ENCODE measurements at regions not wholly inside any gene's neighbourhood (a gene's known extent, or its start where the extent isn't known, plus 50 kb on each side); places are given as distances from the start of the nearest gene placed in this dataset.
A peak's percentile ranks its signal among the peaks of the same experiment; 100 is the strongest.

GRCh38 chr14:99050309-99050708 lies 221.7 kb downstream of the BCL11B start:
- WGBS (ENCODE audit: insufficient coverage, low lambda C conversion rate) = 89% methylated on average over 1 of the region's 1 CpG
- no peaks in the 10 kb centered on the region for H3K4me1 ChIP-seq (ENCODE audit: control insufficient read depth, insufficient read depth, low read length)
- DNase-seq = no peak
- no peaks in the 10 kb centered on the region for H3K9me3 ChIP-seq (ENCODE audit: control insufficient read depth, low read depth, low read length)
- no peak overlapping the region for H3K27ac ChIP-seq (ENCODE audit: low read length)
- H3K4me3 ChIP-seq (ENCODE audit: low read length) = no peak overlapping the region
- no peaks in the 10 kb centered on the region for H3K27me3 ChIP-seq (ENCODE audit: control insufficient read depth, insufficient read depth, low read length)
- no peaks in the 10 kb centered on the region for H3K36me3 ChIP-seq (ENCODE audit: control insufficient read depth, insufficient read depth, low read length)

- no peaks in the 10 kb centered on the region for H3K36me3 ChIP-seq (ENCODE audit: control insufficient read depth, insufficient read depth, low read length)
- no peak overlapping the region for H3K4me3 ChIP-seq (ENCODE audit: low read length)
- H3K9me3 ChIP-seq (ENCODE audit: control insufficient read depth, low read depth, low read length) = no peaks in the 10 kb centered on the region
- H3K4me1 ChIP-seq (ENCODE audit: control insufficient read depth, insufficient read depth, low read length) = no peaks in the 10 kb centered on the region
- no peaks in the 10 kb centered on the region for H3K27me3 ChIP-seq (ENCODE audit: control insufficient read depth, insufficient read depth, low read length)
- H3K27ac ChIP-seq (ENCODE audit: low read length) = no peak overlapping the region
- 94% methylated on average over 2 of the region's 2 CpGs for WGBS (ENCODE audit: insufficient coverage, low lambda C conversion rate)
- DNase-seq = no peak
Measured at GRCh38 chr14:99052467-99052866, 219.5 kb downstream of the BCL11B start.

GRCh38 chr14:99055019-99055418 lies 217.0 kb downstream of the BCL11B start:
- Histone ChIP-seq H3K27me3 (ENCODE audit: control insufficient read depth, insufficient read depth, low read length) (no peaks in the 10 kb centered on the region), H3K9me3 (ENCODE audit: control insufficient read depth, low read depth, low read length) (no peaks in the 10 kb centered on the region), H3K4me1 (ENCODE audit: control insufficient read depth, insufficient read depth, low read length) (no peaks in the 10 kb centered on the region), H3K36me3 (ENCODE audit: control insufficient read depth, insufficient read depth, low read length) (no peaks in the 10 kb centered on the region), H3K4me3 (ENCODE audit: low read length) (no peak overlapping the region), H3K27ac (ENCODE audit: low read length) (no peak overlapping the region)
- no peak for DNase-seq
- 100% methylated on average over 1 of the region's 4 CpGs for WGBS (ENCODE audit: insufficient coverage, low lambda C conversion rate)

GRCh38 chr14:99055816-99056215 lies 216.2 kb downstream of the BCL11B start:
- no peaks in the 10 kb centered on the region for H3K27me3 ChIP-seq (ENCODE audit: control insufficient read depth, insufficient read depth, low read length)
- H3K27ac ChIP-seq (ENCODE audit: low read length) = no peak overlapping the region
- H3K9me3 ChIP-seq (ENCODE audit: control insufficient read depth, low read depth, low read length) = no peaks in the 10 kb centered on the region
- H3K36me3 ChIP-seq (ENCODE audit: control insufficient read depth, insufficient read depth, low read length) = no peaks in the 10 kb centered on the region
- WGBS (ENCODE audit: insufficient coverage, low lambda C conversion rate) = no CpG with 5 or more reads among the region's 6 CpGs
- no peak for DNase-seq
- no peaks in the 10 kb centered on the region for H3K4me1 ChIP-seq (ENCODE audit: control insufficient read depth, insufficient read depth, low read length)
- no peak overlapping the region for H3K4me3 ChIP-seq (ENCODE audit: low read length)

GRCh38 chr14:99057576-99058083 lies 214.4 kb downstream of the BCL11B start:
- Histone ChIP-seq H3K27ac (ENCODE audit: low read length) (no peak overlapping the region), H3K4me1 (ENCODE audit: control insufficient read depth, insufficient read depth, low read length) (no peaks in the 10 kb centered on the region), H3K27me3 (ENCODE audit: control insufficient read depth, insufficient read depth, low read length) (no peaks in the 10 kb centered on the region), H3K9me3 (ENCODE audit: control insufficient read depth, low read depth, low read length) (no peaks in the 10 kb centered on the region), H3K4me3 (ENCODE audit: low read length) (no peak overlapping the region), H3K36me3 (ENCODE audit: control insufficient read depth, insufficient read depth, low read length) (no peaks in the 10 kb centered on the region)
- no CpG with 5 or more reads among the region's 5 CpGs for WGBS (ENCODE audit: insufficient coverage, low lambda C conversion rate)
- DNase-seq = no peak

- Histone ChIP-seq H3K4me3 (ENCODE audit: low read length) (no peak overlapping the region), H3K4me1 (ENCODE audit: control insufficient read depth, insufficient read depth, low read length) (no peaks in the 10 kb centered on the region), H3K36me3 (ENCODE audit: control insufficient read depth, insufficient read depth, low read length) (no peaks in the 10 kb centered on the region), H3K27me3 (ENCODE audit: control insufficient read depth, insufficient read depth, low read length) (no peaks in the 10 kb centered on the region), H3K27ac (ENCODE audit: low read length) (no peak overlapping the region), H3K9me3 (ENCODE audit: control insufficient read depth, low read depth, low read length) (no peaks in the 10 kb centered on the region)
- no CpG with 5 or more reads among the region's 8 CpGs for WGBS (ENCODE audit: insufficient coverage, low lambda C conversion rate)
- no peak for DNase-seq
Measured at GRCh38 chr14:99058542-99058941, 213.5 kb downstream of the BCL11B start.

- Histone ChIP-seq H3K9me3 (ENCODE audit: control insufficient read depth, low read depth, low read length) (peaks cover 7% of the 10 kb centered on the region), H3K27me3 (ENCODE audit: control insufficient read depth, insufficient read depth, low read length) (no peaks in the 10 kb centered on the region), H3K36me3 (ENCODE audit: control insufficient read depth, insufficient read depth, low read length) (no peaks in the 10 kb centered on the region), H3K4me3 (ENCODE audit: low read length) (no peak overlapping the region), H3K4me1 (ENCODE audit: control insufficient read depth, insufficient read depth, low read length) (peaks cover 3% of the 10 kb centered on the region), H3K27ac (ENCODE audit: low read length) (no peak overlapping the region)
- no CpG with 5 or more reads among the region's 10 CpGs for WGBS (ENCODE audit: insufficient coverage, low lambda C conversion rate)
- no peak for DNase-seq
Measured at GRCh38 chr14:99062216-99062615, 209.8 kb downstream of the BCL11B start.

GRCh38 chr14:99062772-99063418 lies 209.1 kb downstream of the BCL11B start:
- Histone ChIP-seq H3K9me3 (ENCODE audit: control insufficient read depth, low read depth, low read length) (peaks cover 11% of the 10 kb centered on the region), H3K27ac (ENCODE audit: low read length) (no peak overlapping the region), H3K27me3 (ENCODE audit: control insufficient read depth, insufficient read depth, low read length) (no peaks in the 10 kb centered on the region), H3K36me3 (ENCODE audit: control insufficient read depth, insufficient read depth, low read length) (no peaks in the 10 kb centered on the region), H3K4me3 (ENCODE audit: low read length) (no peak overlapping the region), H3K4me1 (ENCODE audit: control insufficient read depth, insufficient read depth, low read length) (peaks cover 3% of the 10 kb centered on the region)
- WGBS (ENCODE audit: insufficient coverage, low lambda C conversion rate) = 90% methylated on average over 5 of the region's 18 CpGs
- no peak for DNase-seq

- H3K27ac ChIP-seq (ENCODE audit: low read length) = no peak overlapping the region
- DNase-seq = no peak
- H3K4me3 ChIP-seq (ENCODE audit: low read length) = no peak overlapping the region
- peaks cover 3% of the 10 kb centered on the region for H3K4me1 ChIP-seq (ENCODE audit: control insufficient read depth, insufficient read depth, low read length)
- 62% methylated on average over 2 of the region's 10 CpGs for WGBS (ENCODE audit: insufficient coverage, low lambda C conversion rate)
- H3K27me3 ChIP-seq (ENCODE audit: control insufficient read depth, insufficient read depth, low read length) = no peaks in the 10 kb centered on the region
- H3K9me3 ChIP-seq (ENCODE audit: control insufficient read depth, low read depth, low read length) = peaks cover 11% of the 10 kb centered on the region
- no peaks in the 10 kb centered on the region for H3K36me3 ChIP-seq (ENCODE audit: control insufficient read depth, insufficient read depth, low read length)
Measured at GRCh38 chr14:99063620-99064225, 208.3 kb downstream of the BCL11B start.

GRCh38 chr14:99064262-99064954 lies 207.6 kb downstream of the BCL11B start:
- Histone ChIP-seq H3K4me1 (ENCODE audit: control insufficient read depth, insufficient read depth, low read length) (peaks cover 3% of the 10 kb centered on the region), H3K4me3 (ENCODE audit: low read length) (no peak overlapping the region), H3K9me3 (ENCODE audit: control insufficient read depth, low read depth, low read length) (peaks cover 11% of the 10 kb centered on the region), H3K36me3 (ENCODE audit: control insufficient read depth, insufficient read depth, low read length) (no peaks in the 10 kb centered on the region), H3K27me3 (ENCODE audit: control insufficient read depth, insufficient read depth, low read length) (no peaks in the 10 kb centered on the region), H3K27ac (ENCODE audit: low read length) (no peak overlapping the region)
- no CpG with 5 or more reads among the region's 9 CpGs for WGBS (ENCODE audit: insufficient coverage, low lambda C conversion rate)
- DNase-seq = peak in 1 of 2 donors; percentile 36
